Smooth muscle cell (in vitro differentiated cells): ENCODE measurements at regions not wholly inside any gene's neighbourhood (a gene's known extent, or its start where the extent isn't known, plus 50 kb on each side); places are given as distances from the start of the nearest gene placed in this dataset.

Source experiments
- DNase-seq: peaks from one replicate; lab custom pipeline; 2025; ENCODE audit not compliant: unreplicated experiment; lab: John Stamatoyannopoulos, UW
- H2AFZ ChIP-seq: fragments of 200-600 bp; sonication (generic); 2 replicates; pipeline ENCODE4 v1.6.0; 2016; ENCODE audit warnings: antibody characterized with exemption, low read depth, mild to moderate bottlenecking
- H3F3A ChIP-seq: fragments of 200-600 bp; sonication (generic); 2 replicates; pipeline ENCODE4 v1.6.0; 2017; ENCODE audit warnings: antibody characterized with exemption, low read depth
- H3K27ac ChIP-seq: fragments of 200-600 bp; sonication (generic); 2 replicates; pipeline ENCODE4 v1.5.1; 2016; ENCODE audit warnings: low read depth, mild to moderate bottlenecking
- H3K27me3 ChIP-seq: fragments of 200-600 bp; sonication (generic); 2 replicates; pipeline ENCODE4 v1.6.1; 2016; ENCODE audit warnings: low read depth, mild to moderate bottlenecking
- H3K36me3 ChIP-seq: fragments of 200-600 bp; sonication (generic); 2 replicates; pipeline ENCODE4 v1.5.1; 2016; ENCODE audit warnings: low read depth
- H3K4me1 ChIP-seq: fragments of 200-600 bp; sonication (generic); 2 replicates; pipeline ENCODE4 v1.5.1; 2016; ENCODE audit warnings: low read depth
- H3K4me2 ChIP-seq: fragments of 200-600 bp; sonication (generic); 2 replicates; pipeline ENCODE4 v1.6.0; 2016; ENCODE audit warnings: mild to moderate bottlenecking
- H3K4me3 ChIP-seq: fragments of 200-600 bp; sonication (generic); 2 replicates; pipeline ENCODE4 v1.5.1; 2016; ENCODE audit warnings: mild to moderate bottlenecking
- H3K79me2 ChIP-seq: fragments of 200-600 bp; sonication (generic); 2 replicates; pipeline ENCODE4 v1.6.0; 2016; ENCODE audit warnings: low read depth, mild to moderate bottlenecking
- H3K9ac ChIP-seq: fragments of 200-600 bp; sonication (generic); 2 replicates; pipeline ENCODE4 v1.6.0; 2016; ENCODE audit warnings: low read depth
- H3K9me3 ChIP-seq: fragments of 200-600 bp; sonication (generic); replicated peaks from 2 replicates; pipeline ENCODE4 v1.5.1; 2016; ENCODE audit warnings: low read depth
- H4K20me1 ChIP-seq: fragments of 200-600 bp; sonication (generic); 2 replicates; pipeline ENCODE4 v1.6.0; 2016; ENCODE audit warnings: low read depth
- CTCF ChIP-seq: fragments of 200-600 bp; sonication (generic); IDR thresholded peaks from 2 replicates; pipeline ENCODE4 v1.5.1; 2017; ENCODE audit warnings: borderline replicate concordance, mild to moderate bottlenecking, antibody characterized with exemption; ENCODE audit not compliant: insufficient read depth, poor library complexity, severe bottlenecking
- WGBS: methylation state at CpG from one replicate; pipeline ENCODE4 v1.1.7; 2016; ENCODE audit warnings: low lambda C conversion rate; 5-methylcytosine and 5-hydroxymethylcytosine counted together

GRCh38 chr4:127479031-127479622 is 153.6 kb upstream of the INTU start:
- no peaks in the 10 kb centered on the region for H3K4me1 ChIP-seq
- H3K27me3 ChIP-seq = no peaks in the 10 kb centered on the region
- no peaks in the 10 kb centered on the region for H4K20me1 ChIP-seq
- H3K9ac ChIP-seq = no peak overlapping the region
- H3K4me2 ChIP-seq = no peak overlapping the region
- no peaks in the 10 kb centered on the region for H3K9me3 ChIP-seq
- no peak overlapping the region for H3K27ac ChIP-seq
- no peak overlapping the region for H3K4me3 ChIP-seq
- TF ChIP-seq CTCF = peak; percentile 65
- no peak overlapping the region for H2AFZ ChIP-seq
- H3K79me2 ChIP-seq = no peaks in the 10 kb centered on the region
- H3F3A ChIP-seq = no peaks in the 10 kb centered on the region
- H3K36me3 ChIP-seq = no peaks in the 10 kb centered on the region
- no peak for DNase-seq

GRCh38 chr4:127482049-127482448 is 150.7 kb upstream of the INTU start:
- Histone ChIP-seq H3K9me3 (no peaks in the 10 kb centered on the region), H3K4me2 (no peak overlapping the region), H2AFZ (no peak overlapping the region), H3K27me3 (no peaks in the 10 kb centered on the region), H3K27ac (no peak overlapping the region), H3K9ac (no peak overlapping the region), H3K4me3 (no peak overlapping the region), H3K36me3 (no peaks in the 10 kb centered on the region), H4K20me1 (no peaks in the 10 kb centered on the region), H3K4me1 (no peaks in the 10 kb centered on the region), H3K79me2 (no peaks in the 10 kb centered on the region), H3F3A (no peaks in the 10 kb centered on the region)
- no peak for TF ChIP-seq CTCF
- no peak for DNase-seq
- 67% methylated on average over 1 of the region's 1 CpG for WGBS

- Histone ChIP-seq H2AFZ (no peak overlapping the region), H3K79me2 (no peaks in the 10 kb centered on the region), H3K4me2 (no peak overlapping the region), H3K4me1 (no peaks in the 10 kb centered on the region), H3F3A (no peaks in the 10 kb centered on the region), H3K27ac (no peak overlapping the region), H3K27me3 (no peaks in the 10 kb centered on the region), H3K9ac (no peak overlapping the region), H3K36me3 (no peaks in the 10 kb centered on the region), H3K9me3 (no peaks in the 10 kb centered on the region), H4K20me1 (no peaks in the 10 kb centered on the region), H3K4me3 (no peak overlapping the region)
- 90% methylated on average over 1 of the region's 1 CpG for WGBS
- DNase-seq = no peak
- TF ChIP-seq CTCF = no peak
Measured at GRCh38 chr4:127484117-127484516, 148.6 kb upstream of the INTU start.

GRCh38 chr4:127486248-127486647 is 146.5 kb upstream of the INTU start:
- no peak overlapping the region for H3K4me2 ChIP-seq
- 74% methylated on average over 1 of the region's 1 CpG for WGBS
- H3K9me3 ChIP-seq = no peaks in the 10 kb centered on the region
- no peak overlapping the region for H2AFZ ChIP-seq
- TF ChIP-seq CTCF = no peak
- H3K27ac ChIP-seq = no peak overlapping the region
- no peak overlapping the region for H3K4me3 ChIP-seq
- H3K36me3 ChIP-seq = no peaks in the 10 kb centered on the region
- no peak for DNase-seq
- no peaks in the 10 kb centered on the region for H3K4me1 ChIP-seq
- no peaks in the 10 kb centered on the region for H3K79me2 ChIP-seq
- H3K9ac ChIP-seq = no peak overlapping the region
- no peaks in the 10 kb centered on the region for H3F3A ChIP-seq
- H4K20me1 ChIP-seq = no peaks in the 10 kb centered on the region
- H3K27me3 ChIP-seq = no peaks in the 10 kb centered on the region
